A172 (cell line): ENCODE measurements at regions not wholly inside any gene's neighbourhood (a gene's known extent, or its start where the extent isn't known, plus 50 kb on each side); places are given as distances from the start of the nearest gene placed in this dataset.
"Not testable (repeated sequence)": the region's sequence is repeated elsewhere in the genome, so short reads cannot be mapped to it uniquely, and the experiment has no call there.

Source experiments
- DNase-seq: peaks from one replicate; pipeline ENCODE4 v3.0.0-alpha.2; 2015; ENCODE audit warnings: low spot score

- DNase-seq, result no peak
These were observed 190.8 kb downstream of the MATN1 start for GRCh38 chr1:30532621-30533020.

DNA sequence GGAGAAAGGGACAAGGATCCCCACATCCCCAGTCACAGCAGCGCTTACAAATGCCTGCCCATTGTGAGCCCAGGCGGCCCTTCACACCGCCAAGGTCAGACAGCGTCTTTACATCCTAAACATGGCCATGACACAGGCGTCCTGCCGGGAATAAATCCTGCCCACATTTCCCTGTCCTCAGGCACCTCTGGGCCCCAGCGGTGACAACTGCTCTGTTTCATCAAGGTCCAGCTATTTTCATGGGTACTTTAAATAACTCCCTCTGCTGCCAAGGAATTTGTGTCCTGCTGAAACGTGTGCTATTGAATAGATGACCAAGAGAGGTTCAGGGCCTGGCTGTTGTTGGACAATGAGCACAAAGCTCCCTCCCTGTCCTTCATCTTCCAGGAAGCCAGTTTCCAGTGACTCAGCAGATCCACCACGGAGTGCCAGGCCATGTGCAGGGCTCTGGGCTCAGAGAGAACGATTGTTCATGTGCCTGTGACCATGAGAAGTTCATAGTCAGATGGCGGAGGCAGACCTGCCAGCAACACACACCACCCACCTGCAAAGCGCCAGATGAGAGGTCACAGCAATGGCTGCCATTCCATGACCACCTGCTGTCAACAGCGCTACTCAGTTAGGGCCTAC is 195.8 kb downstream of the MATN1 start:
- no peak for DNase-seq

DNA sequence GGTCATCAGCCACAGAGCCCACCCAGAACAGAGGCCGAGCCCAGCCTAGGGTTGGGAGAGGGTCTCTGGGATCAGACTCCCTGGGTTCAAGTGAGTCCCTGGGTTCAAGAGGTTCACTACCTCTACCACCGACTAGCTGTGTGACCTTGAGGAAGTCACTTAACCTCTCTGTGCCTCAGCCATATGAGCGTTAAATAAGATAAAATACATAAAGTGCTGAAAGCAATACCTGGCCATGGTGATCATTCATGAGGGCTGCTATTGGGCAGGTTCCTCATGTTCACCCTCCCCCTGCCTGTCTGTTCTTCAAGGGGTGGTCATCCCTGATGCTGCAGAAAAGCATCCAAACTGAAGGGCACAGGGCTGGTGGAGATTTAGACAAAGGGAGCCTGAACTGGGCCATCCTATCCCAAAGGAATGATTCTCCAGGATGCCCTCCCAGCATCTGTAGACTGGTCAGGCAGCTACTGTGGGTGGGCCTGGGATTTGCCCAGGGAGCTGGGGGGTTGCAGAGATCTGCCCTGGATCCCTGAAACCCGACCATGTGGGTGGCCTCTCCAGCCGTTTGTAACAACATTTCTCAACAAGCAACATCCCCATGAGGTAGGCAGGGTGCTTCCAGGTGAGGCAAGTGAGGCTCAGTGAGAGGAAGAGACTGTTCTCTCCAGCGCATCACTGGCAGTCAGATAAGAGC is 196.6 kb downstream of the MATN1 start:
- no peak for DNase-seq

DNA sequence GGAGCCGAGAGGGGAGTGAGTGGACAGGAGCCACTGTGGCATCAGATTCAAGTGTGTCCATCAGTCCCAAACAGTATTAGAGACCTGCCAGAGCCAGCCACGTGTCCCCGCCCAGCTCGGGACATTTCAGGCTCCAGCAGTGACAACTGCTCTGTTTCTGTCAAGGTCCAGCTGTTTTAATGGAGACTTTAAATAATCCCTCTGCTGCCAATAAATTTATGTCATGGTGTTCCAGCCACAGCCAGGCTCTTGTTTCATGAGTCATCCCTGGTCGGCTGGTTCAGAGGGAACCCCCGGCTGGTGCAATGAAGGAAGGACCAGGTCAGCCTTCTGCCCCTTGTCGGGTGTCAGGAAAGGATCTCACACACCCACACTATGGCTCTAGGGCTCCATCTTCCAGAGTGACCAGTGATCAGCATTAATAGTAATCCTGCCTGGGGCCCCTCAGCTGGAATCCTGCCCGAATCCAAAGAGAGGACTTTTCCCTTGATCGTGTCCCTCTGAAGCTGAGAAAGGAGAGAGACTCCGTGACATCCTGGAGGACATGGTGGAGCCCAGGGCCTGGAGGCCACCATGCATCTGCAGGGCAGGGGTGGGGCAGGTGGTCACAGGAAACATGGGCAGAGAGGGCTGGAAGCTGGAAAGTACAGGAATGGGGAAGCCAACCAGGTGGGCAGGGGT is 197.3 kb downstream of the MATN1 start:
- DNase-seq, result peak; percentile 87

- no peak for DNase-seq
These were observed 197.8 kb downstream of the MATN1 start for GRCh38 chr1:30525631-30525970.

GRCh38 chr1:30524840-30525617 is 198.4 kb downstream of the MATN1 start:
- no peak for DNase-seq

DNA sequence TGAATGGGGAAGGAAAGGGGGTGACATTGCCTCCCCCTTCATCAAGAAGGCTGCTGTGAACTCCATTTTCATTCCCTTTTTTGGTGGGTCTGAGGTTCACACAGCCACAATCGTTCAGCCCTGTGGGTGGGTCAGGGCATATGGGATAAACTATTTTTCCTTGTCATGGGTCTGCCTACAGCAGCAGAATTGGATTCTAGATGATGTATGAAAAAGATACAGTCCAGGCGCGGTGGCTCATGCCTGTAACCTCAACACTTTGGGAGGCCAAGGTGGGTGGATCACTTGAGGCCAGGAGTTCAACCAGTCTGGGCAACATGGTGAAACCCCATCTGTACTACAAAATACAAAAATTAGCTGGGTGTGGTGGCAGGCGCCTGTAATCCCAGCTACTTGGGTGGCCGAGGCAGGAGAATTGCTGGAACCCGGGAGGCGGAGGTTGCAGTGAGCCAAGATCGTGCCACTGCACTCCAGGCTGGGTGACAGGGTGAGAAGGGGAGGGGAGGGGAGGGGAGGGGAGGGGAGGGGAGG is 199.3 kb downstream of the MATN1 start:
- not testable (repeated sequence) for DNase-seq

DNA sequence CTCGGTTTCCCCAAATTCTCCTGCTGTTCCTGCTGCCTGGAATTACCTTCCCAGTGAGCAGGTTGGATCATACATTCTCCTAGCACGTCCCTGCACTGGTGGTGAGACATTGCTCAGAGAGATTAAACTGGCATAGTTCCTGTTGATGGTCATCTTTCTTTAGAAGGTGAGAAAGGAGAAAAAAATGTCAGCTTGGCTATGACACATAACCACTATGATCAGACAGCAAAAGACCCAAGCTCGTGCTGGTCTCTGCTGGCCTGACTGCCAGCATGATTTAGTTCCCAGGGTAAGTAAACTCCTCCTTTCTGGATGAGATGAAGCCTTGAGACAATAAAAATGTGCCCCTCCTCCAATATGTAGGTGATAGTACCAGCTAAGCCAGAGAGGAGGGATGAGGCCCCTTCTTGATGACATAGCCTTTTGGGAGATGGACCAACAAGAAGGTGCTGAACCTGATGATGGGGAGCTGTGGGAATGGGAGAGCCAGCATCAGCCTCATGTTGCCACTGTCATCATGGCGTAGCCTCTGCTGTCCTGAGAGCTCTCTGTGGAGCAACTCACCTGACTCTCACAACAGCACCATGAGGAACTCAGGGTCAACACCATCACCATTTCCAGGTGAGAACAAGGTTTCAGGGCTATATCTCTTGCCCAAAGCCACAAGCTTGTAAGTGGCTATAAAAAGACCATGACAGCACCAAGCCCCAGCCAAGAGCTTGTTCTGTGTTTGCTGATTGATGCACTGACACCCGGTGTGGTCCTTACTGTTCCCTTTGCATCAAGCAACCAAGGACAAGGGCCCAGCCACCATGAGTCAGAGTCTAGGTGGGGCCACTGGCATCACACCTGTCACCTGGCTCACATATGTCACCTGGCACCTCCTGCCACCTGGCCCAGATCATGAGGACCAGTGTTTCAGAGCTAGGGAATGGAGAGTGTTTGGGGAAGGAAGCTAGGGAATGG is 200.0 kb downstream of the MATN1 start:
- peak; percentile 88 for DNase-seq

DNA sequence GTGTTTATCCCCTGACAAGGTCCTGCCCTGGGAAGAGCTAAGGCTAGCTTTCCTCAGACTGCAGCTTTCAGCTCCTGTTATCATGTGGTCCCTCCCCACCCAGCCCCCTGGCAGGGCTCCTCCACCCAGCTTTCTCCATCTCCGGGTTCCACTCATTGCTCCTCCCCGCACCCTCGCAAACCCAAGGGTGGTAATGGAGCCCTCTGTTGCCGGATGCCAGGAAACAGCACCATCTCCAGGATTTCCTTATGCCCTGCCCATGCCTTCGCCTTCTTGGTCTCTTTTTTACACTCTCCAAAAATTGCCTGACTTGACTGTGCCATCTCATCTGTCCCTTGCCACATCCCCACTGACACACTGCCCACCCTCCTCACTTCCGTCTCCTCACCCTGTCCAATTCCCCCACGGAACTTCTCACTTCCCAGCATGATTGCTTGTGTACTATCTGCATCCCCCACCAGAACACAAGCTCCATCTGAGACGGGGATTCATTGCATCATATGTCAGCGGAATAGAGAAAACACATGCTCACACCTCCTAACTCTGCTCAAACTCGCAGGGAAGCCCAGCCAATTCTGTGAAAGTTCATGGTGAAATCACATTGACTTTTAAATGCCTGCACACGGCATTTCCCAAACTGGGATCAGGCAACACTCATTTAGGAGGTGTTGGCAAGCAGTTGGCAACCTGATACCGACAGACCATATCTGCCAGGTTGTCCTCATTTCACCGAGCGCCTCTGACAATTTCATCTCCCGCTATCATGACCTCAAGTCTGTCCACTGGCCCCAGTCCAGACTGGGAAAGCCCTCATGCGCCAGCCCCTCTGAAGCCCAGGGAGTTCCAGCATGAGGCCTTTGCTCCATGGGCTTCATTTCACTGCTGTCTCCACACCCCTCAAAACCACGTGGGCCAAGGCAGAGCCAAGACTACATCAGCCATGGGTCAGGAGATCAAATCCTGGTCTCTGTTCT is 201.1 kb downstream of the MATN1 start:
- no peak for DNase-seq

DNA sequence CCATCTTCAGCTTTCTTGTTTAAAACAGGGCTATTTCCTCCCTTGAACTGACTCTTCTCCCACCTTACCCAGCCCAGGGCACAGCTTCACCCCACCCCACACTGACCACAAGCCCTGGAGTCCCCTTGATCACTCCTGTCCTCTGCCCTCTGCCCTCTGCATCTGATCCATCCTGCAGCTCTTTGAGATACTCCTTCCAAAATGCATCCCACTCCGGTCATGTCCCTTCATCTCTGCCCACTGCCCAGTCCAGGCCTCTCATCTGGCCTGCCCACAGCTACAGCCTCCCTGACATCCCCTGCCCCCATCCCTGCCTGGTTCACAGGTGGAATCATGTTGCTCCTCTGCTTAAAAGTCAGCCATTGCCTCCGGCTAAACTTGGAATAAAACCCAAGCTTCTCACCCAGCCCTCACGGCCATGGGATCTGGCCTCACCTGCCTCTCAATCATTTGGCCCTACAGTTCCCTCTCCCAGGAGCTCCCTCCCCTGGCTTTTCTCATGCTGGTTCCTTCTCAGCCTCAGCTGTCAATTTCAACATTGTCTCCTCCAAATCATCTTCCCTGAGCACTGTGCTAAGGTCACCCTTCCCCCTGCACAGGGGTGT is 202.0 kb downstream of the MATN1 start:
- DNase-seq, result no peak

DNA sequence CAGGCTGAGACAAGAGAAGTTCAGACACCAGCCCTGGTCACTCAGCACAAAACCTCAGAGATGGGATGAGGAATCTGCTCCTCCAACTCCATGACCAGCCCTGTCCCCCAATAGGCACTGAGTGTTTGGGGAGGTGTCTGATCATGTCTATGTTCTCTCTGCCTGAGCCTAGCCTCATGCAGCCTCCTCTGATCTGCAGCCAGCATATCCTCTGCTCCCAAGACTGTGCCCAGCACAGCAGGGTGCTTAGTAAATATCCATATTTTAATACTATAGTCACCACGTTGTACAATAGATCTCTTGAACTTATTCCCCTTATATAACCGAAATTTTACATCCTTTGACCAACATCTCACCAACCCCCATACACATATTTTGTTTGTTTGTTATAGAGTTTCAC is 202.9 kb downstream of the MATN1 start:
- DNase-seq, result no peak

DNA sequence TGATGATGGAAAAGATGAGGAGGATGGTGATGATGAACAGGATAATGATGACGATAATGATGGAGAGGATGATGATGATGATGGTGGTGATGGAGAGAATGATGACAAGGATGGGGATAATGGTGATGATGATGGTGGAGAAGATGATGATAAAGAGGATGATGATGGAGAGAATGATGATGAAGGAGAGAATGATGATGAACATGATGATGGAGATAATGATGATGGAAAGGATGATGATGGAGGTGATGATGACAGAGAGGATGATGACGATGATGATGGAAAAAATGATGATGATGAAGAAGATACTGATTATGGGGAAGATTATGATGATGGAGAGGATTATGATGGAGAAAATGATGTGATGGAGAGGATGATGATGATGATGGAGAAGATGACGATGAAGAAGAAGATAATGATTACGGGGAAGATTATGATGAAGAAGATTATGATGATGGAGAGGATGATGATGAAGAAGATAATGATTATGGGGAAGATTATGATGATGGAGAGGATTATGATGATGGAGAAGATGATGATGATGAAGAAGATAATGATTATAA is 204.1 kb downstream of the MATN1 start:
- DNase-seq, result no peak

DNA sequence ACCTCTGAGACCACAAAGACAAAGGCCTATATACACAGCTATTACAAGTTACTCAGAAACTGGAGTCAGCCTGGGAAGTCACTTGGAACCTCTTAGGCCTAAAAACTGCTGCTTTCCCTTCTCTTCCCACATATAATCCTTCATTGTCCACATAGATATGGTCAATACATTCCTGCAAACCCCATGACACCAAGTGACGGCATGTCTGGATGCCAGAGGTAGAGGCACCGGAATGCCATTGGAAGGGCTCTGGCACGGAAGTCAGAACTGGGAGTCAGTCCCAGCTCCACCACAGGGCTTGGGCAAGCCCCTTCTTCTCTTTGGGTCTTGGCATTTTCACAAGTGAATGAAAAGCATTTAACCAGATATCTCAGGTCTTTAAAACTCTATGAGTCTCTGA is 204.7 kb downstream of the MATN1 start:
- no peak for DNase-seq

DNA sequence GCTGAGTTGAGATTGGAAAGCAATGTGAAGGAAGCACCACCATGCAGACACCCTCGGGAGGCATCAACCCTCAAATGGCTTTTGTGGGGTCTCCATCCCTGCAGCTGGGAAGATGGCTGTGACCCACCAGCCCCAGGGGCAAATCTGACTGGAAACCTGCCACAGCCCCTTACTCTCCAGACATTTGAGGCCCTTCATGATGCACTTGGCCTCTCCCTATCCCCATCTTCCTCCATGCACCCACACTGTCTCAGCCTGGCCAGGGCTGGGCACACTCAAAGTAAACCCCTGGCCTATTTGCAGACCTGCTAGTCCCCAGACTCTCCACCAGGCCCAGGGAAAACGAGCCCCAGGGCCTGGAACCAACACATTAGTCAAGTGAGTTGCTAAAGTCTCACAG is 205.2 kb downstream of the MATN1 start:
- DNase-seq, result no peak

DNA sequence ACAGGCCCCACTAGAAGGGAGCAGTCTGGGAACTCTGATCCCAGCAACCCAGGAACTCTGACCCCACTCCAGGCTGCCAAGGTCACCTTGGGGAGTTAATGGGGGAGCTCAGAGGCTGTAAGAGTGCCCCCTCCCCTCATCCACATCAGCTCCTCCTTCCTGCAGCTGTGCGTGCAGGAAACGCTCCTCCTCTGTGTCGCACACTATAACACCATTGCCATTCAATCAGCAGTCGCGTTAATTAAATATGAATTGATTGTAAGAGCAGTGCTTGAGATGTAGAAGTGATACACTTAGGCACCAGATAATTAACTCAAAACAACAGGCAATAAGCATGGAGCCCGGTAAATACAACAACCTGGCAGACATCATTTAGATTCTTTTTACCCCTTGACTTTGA is 205.7 kb downstream of the MATN1 start:
- not testable (repeated sequence) for DNase-seq

DNA sequence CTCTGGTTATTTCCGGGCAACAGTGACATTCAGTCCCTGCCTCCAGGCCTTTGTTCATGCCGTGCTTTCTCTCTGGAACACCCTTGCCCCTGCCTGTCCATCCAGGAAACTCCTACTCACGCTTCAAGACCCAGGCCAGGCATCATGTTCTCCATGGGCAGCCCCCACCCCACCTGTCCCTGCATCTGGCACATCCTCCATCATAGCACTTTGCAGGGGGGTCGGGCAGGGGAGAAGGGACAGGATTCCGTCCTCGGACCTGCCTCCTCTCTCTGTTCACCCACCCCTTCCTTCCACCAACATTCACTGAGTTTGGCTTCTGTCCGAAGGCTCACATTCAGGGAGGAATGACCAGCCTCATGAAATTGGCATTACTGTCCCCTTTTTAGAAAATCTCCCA is 206.1 kb downstream of the MATN1 start:
- DNase-seq, result not testable (repeated sequence)

DNA sequence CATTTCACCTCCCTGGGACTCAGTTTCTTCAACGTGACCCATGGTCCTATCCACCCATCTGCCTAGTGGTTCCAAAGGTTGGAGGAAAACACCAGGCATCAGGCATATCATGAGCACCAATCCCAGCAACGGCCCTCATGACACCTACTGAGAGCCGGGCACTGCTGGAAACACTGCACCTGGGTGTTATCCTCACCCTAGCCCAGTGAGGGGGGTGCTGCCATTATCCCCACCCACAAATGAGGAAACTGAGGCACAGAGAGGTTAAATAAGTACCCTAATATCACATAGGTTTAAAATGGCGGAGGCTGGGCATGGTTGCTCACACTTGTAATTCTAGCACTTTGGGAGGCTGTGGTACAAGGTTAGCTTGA is 206.9 kb downstream of the MATN1 start:
- no peak for DNase-seq

DNA sequence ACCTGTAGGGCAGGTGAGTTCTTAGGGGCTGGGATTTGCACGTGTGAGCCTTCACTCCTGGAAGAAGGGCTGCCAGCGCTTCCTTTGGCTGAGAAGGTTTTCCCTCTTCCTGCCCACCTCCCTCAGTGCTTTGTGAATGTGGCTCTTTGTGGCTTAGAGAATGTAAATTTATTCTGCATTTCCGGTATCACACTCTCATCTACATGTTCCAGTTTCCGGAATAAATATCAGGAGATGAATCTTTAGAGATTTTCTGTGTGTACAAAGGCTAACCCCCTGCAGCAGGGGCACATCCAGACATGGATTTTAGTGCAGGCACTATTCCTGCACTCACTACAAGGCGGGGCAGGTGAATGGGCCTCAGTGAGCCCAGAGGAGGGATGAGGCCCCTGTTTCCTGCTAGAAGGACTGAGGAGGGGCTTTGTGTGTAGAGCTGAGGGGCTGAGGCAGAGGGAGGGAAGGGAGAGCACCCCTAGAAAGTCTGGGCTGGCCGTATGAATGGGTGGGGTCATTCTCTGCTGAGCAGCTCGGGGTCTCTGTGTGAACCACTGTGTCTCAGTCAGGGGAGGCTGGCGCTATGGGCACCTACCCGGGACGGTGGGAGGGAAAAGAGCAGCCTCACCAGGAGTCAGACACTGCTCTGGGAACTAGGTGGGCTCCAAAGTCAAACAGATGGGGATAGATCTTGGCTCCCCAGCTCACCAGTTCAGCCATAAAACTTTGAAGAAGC is 207.5 kb downstream of the MATN1 start:
- no peak for DNase-seq
